Muscle of leg (tissue), 3 donors: ENCODE measurements at regions not wholly inside any gene's neighbourhood (a gene's known extent, or its start where the extent isn't known, plus 50 kb on each side); places are given as distances from the start of the nearest gene placed in this dataset.
"Not testable (repeated sequence)": the region's sequence is repeated elsewhere in the genome, so short reads cannot be mapped to it uniquely, and the experiment has no call there.

Source experiments
- DNase-seq: peaks from one replicate; pipeline ENCODE4 v3.0.0; 2013
- H3K27ac ChIP-seq: one replicate; pipeline ENCODE4 v1.5.1; 2013; ENCODE audit warnings: mild to moderate bottlenecking, low read length, control low read depth
- H3K27me3 ChIP-seq: one replicate; pipeline ENCODE4 v1.6.1; 2013; ENCODE audit warnings: low read length; ENCODE audit not compliant: control insufficient read depth, insufficient read depth
- H3K36me3 ChIP-seq: one replicate; pipeline ENCODE4 v1.6.1; 2013; ENCODE audit warnings: low read length; ENCODE audit not compliant: control insufficient read depth, insufficient read depth
- H3K4me1 ChIP-seq: one replicate; pipeline ENCODE4 v1.6.1; 2013; ENCODE audit warnings: low read length; ENCODE audit not compliant: control insufficient read depth, insufficient read depth
- H3K4me3 ChIP-seq: one replicate; pipeline ENCODE4 v1.5.1; 2013; ENCODE audit warnings: low read length, control low read depth
- H3K9me3 ChIP-seq: replicated peaks from 2 replicates; pipeline ENCODE4 v1.6.1; 2013; ENCODE audit warnings: low read depth, low read length; ENCODE audit not compliant: control insufficient read depth
- WGBS: methylation state at CpG from one replicate; pipeline ENCODE4 v1.1.5; 2013; ENCODE audit warnings: missing lambda C conversion rate; ENCODE audit not compliant: insufficient coverage; 5-methylcytosine and 5-hydroxymethylcytosine counted together

DNA sequence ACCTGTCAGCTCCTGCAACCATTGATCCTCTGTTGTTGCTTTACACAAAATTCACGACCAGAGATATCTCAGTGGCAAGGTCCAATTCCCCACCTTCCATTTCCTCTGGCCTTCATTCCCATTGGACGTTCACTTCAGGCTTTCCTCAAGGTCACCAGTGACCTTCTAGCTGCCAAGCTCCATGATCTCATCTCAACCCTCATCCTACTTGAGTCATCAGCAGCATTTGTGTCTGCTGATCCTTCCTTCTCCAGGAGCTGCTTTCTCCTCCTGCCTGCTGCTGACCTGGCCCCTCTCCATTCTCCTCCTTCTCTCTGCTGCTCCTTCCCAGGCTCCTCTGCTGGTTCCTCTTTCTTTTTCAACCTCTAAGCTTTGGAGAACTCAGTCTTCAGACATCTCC is 66.2 kb upstream of the C10orf90 start:
- WGBS: 39% methylated on average over 2 of the region's 2 CpGs
- Histone ChIP-seq H3K27me3 (no peaks in the 10 kb centered on the region), H3K9me3 (no peaks in the 10 kb centered on the region), H3K4me1 (peaks cover 14% of the 10 kb centered on the region), H3K27ac (no peak overlapping the region), H3K4me3 (no peak overlapping the region), H3K36me3 (no peaks in the 10 kb centered on the region)
- peak; percentile 57 for DNase-seq

DNA sequence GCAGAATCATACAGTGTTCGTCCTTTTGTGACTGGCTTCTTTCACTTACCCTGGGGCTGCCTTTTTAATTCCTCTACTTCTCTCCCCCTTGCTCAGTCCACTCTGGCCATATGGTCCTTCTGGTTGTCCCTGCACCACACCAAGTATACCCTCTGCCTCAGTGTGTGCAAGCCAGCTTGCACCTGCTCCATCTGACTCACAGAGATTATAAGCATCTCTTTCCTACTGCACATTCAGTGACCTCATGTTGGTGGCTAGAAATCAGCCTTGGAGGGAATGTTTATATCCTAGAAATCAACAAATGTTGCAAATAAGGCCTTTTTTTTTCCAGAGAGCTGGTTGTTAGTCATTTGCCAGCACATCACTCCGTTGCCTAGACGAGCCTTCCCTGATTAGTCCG is 67.5 kb upstream of the C10orf90 start:
- 91% methylated on average over 4 of the region's 4 CpGs for WGBS
- no peaks in the 10 kb centered on the region for H3K27me3 ChIP-seq
- peak; percentile 17 for DNase-seq
- peaks cover 7% of the 10 kb centered on the region for H3K4me1 ChIP-seq
- H3K36me3 ChIP-seq: no peaks in the 10 kb centered on the region
- no peak overlapping the region for H3K27ac ChIP-seq
- H3K4me3 ChIP-seq: no peak overlapping the region
- no peaks in the 10 kb centered on the region for H3K9me3 ChIP-seq

DNA sequence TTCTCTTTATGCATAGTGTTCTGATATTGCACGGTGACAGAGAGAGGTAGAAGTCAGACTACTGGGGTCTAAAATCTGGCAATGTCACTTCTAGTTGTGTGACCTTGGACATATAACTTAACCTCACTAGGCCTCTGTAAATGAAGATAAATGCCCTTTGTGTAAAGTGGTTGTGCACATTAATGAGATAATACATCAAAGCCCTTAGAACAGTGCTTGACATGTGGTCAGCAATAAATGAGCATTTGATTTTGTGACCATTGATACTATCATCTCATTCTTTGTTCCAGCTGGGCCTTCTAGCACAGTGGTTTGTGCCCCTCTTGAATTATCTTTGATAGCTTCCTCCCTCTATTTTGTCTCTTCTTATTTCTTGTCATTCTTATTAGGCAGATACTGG is 74.1 kb upstream of the C10orf90 start:
- H3K4me1 ChIP-seq: no peaks in the 10 kb centered on the region
- H3K27me3 ChIP-seq: no peaks in the 10 kb centered on the region
- no peaks in the 10 kb centered on the region for H3K9me3 ChIP-seq
- DNase-seq: no peak
- WGBS: no CpG with 5 or more reads among the region's 1 CpG
- no peak overlapping the region for H3K27ac ChIP-seq
- no peak overlapping the region for H3K4me3 ChIP-seq
- no peaks in the 10 kb centered on the region for H3K36me3 ChIP-seq

DNA sequence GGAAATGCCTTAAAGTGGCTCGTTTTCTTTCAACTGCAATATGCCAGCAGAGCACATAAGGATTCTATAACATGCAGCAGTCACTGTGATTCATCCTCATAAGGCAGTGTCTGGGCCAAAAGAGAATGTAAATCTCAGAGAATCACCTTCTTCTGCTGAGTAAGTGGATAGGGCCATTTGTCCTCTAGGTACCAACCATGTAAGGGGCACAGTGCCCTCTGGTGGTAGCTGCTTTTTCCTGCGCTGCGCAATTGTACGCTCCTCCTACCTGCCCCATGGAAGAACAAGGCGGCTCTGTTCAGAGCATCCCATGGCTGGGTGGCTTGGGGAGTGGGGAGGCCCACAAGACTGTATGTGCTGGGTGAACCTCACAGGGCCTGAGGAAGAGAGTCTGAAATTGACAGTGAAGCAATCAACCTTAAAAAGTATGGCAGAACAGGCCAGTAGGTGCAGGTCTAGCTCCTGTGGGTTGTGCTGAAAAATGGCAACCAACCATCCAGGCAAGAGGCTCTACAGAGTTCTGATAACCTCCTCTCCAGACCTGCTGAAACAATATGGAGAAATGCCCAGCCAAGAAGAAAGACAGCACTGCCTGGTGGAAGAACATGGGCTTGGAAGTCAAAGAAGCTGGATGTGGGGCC is 78.6 kb upstream of the C10orf90 start:
- Histone ChIP-seq H3K36me3 (no peaks in the 10 kb centered on the region), H3K4me3 (no peak overlapping the region), H3K4me1 (no peaks in the 10 kb centered on the region), H3K27me3 (no peaks in the 10 kb centered on the region), H3K27ac (no peak overlapping the region), H3K9me3 (no peaks in the 10 kb centered on the region)
- WGBS: 0% methylated on average over 1 of the region's 5 CpGs
- DNase-seq: peak; percentile 82

DNA sequence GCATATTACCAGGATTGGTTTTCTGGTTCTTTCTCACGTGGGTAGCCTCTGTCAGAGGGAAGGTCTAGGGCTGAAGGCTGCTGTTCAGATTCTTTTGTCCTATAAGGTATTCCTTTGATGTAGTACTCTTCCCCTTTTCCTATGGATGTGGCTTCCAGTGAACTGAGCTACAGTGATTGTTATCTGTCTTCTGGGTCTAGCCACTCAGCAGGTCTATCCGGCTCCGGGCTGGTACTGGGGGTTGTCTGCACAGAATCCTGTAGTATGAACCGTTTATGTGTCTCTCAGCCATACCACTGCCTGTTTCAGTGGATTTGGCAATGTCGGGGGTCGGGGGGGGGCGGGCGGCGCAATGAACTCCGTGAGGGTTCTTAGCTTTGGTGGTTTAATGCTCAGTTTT is 84.5 kb upstream of the C10orf90 start:
- Histone ChIP-seq H3K4me3 (no peak overlapping the region), H3K36me3 (no peaks in the 10 kb centered on the region), H3K9me3 (peaks cover 3% of the 10 kb centered on the region), H3K27ac (no peak overlapping the region), H3K4me1 (no peaks in the 10 kb centered on the region), H3K27me3 (no peaks in the 10 kb centered on the region)
- no peak for DNase-seq
- 100% methylated on average over 1 of the region's 10 CpGs for WGBS

DNA sequence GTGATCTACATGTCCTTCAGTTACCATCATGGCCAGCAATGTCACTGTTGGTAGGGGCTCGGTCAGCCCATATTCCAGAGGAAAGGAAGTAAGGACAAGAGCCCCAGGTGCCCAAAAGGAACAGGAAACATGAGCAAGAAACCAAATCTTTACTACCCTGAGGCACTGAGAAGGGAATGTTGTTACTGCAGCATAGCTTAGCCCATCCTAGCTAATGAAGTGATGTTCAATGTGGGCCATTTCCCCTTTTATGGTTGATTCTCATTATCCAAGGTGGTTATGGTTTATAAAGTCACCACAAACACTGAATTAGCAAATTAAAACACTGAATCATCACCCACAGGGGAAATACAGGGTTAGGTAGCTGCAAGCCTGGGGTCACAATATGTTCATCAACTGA is 88.4 kb upstream of the C10orf90 start:
- Histone ChIP-seq H3K27ac (no peak overlapping the region), H3K36me3 (no peaks in the 10 kb centered on the region), H3K27me3 (no peaks in the 10 kb centered on the region), H3K4me1 (no peaks in the 10 kb centered on the region), H3K4me3 (no peak overlapping the region), H3K9me3 (peaks cover 3% of the 10 kb centered on the region)
- DNase-seq: no peak
- no CpG with 5 or more reads among the region's 1 CpG for WGBS

DNA sequence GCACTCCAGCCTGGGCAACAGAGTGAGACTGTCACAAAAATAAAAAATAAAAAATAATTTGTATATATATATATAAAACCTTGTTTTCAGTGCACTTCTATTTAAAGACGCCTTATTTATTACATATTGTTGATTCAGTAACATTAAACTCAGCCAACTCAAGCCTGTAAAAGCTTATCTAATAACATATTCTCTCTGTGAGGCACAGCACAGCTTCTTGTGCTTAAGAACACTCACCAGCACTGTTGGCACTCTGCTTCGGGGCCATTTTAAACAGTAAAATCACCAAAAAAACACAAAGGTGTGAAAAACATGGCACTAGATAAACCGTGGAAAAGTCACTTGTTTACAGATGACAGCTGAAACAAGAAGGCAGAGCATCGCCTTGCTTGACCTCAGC is 89.0 kb upstream of the C10orf90 start:
- H3K36me3 ChIP-seq: no peaks in the 10 kb centered on the region
- 80% methylated on average over 2 of the region's 4 CpGs for WGBS

DNA sequence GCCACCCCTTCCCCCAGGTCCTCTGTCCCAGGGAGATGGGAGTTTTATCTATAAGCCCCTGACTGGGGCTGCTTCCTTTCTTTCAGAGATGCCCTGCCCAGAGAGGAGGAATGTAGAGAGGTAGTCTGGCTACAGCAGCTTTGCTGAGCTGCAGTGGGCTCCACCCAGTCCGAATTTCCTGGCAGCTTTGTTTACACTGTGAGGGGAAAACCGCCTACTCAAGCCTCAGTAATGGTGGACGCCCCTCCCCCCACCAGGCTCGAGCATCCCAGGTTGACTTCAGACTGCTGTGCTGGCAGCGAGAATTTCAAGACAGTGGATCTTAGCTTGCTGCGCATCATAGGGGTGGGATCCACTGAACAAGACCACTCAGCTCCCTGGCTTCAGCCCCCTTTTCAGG is 96.2 kb upstream of the C10orf90 start:
- not testable (repeated sequence) for H3K4me3 ChIP-seq, H3K4me1 ChIP-seq, H3K27ac ChIP-seq, H3K27me3 ChIP-seq, H3K36me3 ChIP-seq, H3K9me3 ChIP-seq, DNase-seq
- WGBS: 63% methylated on average over 3 of the region's 6 CpGs

More for the DNA sequence above, 89.0 kb upstream of the C10orf90 start:
- no peak for DNase-seq
- Histone ChIP-seq H3K4me1 (no peaks in the 10 kb centered on the region), H3K27ac (no peak overlapping the region), H3K4me3 (no peak overlapping the region), H3K27me3 (no peaks in the 10 kb centered on the region), H3K9me3 (peaks cover 3% of the 10 kb centered on the region)

DNA sequence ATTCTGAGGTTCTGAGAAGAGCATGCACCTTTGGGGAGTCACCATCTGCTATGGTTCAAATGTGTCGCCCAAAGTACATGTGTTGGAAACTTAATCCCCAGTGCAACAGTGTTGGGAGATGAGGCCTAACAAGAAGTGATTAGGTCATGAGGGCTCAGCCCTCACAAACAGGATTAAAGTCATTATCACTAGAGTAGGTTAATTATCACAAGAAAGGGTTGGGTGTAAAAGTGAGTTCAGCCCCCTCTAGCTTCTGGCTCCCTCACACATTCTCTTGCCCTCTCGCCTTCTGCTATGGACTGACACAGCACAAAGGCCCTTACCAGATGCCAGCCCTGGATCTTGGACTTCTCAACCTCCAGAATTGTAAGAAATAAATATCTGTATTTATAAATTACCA is 100.3 kb upstream of the C10orf90 start:
- H3K27me3 ChIP-seq: no peaks in the 10 kb centered on the region
- no peak for DNase-seq
- no peaks in the 10 kb centered on the region for H3K36me3 ChIP-seq
- no peaks in the 10 kb centered on the region for H3K9me3 ChIP-seq
- H3K27ac ChIP-seq: no peak overlapping the region
- 100% methylated on average over 1 of the region's 2 CpGs for WGBS
- no peaks in the 10 kb centered on the region for H3K4me1 ChIP-seq
- no peak overlapping the region for H3K4me3 ChIP-seq

DNA sequence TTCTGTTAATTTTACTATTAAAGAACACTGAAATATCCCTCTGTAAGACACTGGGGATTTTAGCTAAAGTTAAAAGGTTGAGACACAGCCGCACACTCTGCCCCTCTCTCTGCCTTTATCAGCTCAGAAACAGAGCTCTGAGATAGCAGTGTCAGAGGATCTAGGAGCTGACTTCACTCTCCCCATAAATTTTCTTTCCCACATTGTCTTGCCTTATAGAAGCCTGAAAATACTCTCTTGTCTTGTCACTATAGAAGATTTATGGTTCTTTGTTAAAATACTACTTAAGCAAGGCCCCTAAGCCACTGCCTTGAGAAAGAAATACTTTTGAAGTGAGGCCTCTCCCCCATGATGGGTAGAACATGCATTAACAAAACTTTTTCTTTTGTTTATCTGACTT is 105.7 kb upstream of the C10orf90 start:
- DNase-seq: no peak
- no peaks in the 10 kb centered on the region for H3K36me3 ChIP-seq
- no peak overlapping the region for H3K4me3 ChIP-seq
- H3K27ac ChIP-seq: no peak overlapping the region
- H3K4me1 ChIP-seq: no peaks in the 10 kb centered on the region
- H3K9me3 ChIP-seq: no peaks in the 10 kb centered on the region
- no peaks in the 10 kb centered on the region for H3K27me3 ChIP-seq
- WGBS: no CpG with 5 or more reads among the region's 1 CpG

DNA sequence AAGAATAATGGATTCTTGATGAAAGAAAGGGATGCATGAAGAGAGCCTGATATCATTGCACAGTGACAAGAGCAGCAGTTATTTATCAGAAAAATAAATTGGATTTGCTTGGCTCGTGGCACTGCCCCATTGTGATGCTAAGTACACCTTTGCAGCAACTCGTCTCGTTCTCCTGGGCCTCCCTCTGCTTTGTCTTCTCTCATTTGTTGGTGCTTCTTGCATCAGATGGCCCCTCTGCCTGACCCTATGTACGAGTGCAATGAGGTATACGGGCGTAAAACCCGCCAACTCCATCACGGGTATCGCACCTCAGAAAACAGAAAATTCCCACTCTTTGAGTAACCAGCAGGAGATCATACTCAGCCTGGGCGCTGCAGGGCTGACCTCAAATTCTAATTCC is 107.2 kb upstream of the C10orf90 start:
- WGBS: 83% methylated on average over 10 of the region's 10 CpGs
- Histone ChIP-seq H3K27ac (no peak overlapping the region), H3K4me3 (no peak overlapping the region), H3K36me3 (no peaks in the 10 kb centered on the region), H3K4me1 (no peaks in the 10 kb centered on the region), H3K9me3 (no peaks in the 10 kb centered on the region), H3K27me3 (no peaks in the 10 kb centered on the region)
- DNase-seq: no peak
